ENCODE measurements at regions not wholly inside any gene's neighbourhood (a gene's known extent, or its start where the extent isn't known, plus 50 kb on each side); places are given as distances from the start of the nearest gene placed in this dataset.

DNA sequence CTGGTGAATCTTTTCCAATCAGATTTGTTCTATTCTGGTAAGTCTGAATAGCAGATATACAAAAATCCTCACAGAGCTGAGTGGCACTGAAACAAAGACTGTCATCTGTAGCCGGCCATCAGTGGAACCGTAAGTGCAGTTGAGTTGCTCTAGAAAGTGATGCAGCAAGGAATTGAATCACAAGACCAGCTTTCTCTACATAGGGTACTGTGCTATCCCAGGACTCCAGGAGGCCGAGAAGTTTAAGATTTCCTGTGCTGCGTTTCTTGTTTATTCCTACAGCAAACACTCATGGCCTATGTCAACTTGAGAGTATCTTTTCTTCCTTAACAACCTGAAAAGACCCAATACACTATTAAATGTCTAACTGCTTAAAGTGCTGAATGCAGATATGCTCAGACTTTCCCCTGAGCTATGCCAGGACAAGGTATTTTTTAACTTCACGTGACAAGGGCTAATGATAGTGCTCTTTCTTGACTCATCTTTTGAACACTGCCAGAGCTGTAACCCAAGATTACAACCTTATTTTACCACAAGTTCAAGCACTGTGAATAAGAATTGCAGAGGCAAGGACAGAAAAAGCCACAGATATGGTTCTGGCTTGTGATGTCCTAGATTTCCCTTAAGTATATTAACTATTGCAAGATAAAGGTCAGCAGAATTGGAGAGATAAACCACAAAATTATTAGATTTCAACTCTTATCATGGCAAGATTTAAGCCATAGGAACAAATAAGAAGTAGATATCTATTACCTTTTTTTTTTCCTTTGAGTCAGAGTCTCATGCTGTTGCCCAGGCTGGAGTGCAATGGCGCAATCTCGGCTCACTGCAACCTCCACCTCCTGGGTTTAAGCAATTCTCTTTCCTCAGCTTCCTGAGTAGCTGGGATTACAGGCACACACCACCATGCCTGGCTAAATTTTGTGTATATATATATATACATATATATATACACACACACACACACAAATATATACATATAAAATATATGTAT lies 71.6 kb downstream of the GJA1 start:
- no peaks in the 10 kb centered on the region for H3K36me3 Mint-ChIP-seq
- no peaks in the 10 kb centered on the region for H3K9me3 Mint-ChIP-seq
- H3K27ac ChIP-seq (ENCODE audit: low read length), result no peak overlapping the region
- H3K36me3 ChIP-seq (ENCODE audit: control insufficient read depth, insufficient read depth, low read length), result no peaks in the 10 kb centered on the region
- no peaks in the 10 kb centered on the region for H3K27me3 ChIP-seq (ENCODE audit: control insufficient read depth, insufficient read depth, low read length)
- TF ChIP-seq, protein P1, sequence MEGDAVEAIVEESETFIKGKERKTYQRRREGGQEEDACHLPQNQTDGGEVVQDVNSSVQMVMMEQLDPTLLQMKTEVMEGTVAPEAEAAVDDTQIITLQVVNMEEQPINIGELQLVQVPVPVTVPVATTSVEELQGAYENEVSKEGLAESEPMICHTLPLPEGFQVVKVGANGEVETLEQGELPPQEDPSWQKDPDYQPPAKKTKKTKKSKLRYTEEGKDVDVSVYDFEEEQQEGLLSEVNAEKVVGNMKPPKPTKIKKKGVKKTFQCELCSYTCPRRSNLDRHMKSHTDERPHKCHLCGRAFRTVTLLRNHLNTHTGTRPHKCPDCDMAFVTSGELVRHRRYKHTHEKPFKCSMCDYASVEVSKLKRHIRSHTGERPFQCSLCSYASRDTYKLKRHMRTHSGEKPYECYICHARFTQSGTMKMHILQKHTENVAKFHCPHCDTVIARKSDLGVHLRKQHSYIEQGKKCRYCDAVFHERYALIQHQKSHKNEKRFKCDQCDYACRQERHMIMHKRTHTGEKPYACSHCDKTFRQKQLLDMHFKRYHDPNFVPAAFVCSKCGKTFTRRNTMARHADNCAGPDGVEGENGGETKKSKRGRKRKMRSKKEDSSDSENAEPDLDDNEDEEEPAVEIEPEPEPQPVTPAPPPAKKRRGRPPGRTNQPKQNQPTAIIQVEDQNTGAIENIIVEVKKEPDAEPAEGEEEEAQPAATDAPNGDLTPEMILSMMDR (IDR thresholded peaks at IDR 0.05), result no peak
- 83% methylated on average over 5 of the region's 7 CpGs for WGBS (ENCODE audit: insufficient coverage)
- no peak for ATAC-seq
- H3K4me1 ChIP-seq (ENCODE audit: control insufficient read depth, insufficient read depth, low read length), result no peaks in the 10 kb centered on the region
- no peaks in the 10 kb centered on the region for H3K9me3 ChIP-seq (ENCODE audit: control insufficient read depth, insufficient read depth, low read length)
- H3K4me1 Mint-ChIP-seq, result no peaks in the 10 kb centered on the region
- no peak overlapping the region for H3K4me3 ChIP-seq (ENCODE audit: low read length)
- no peak for DNase-seq
- H3K27ac Mint-ChIP-seq, result no peak overlapping the region
- intact Hi-C loops (cut with micrococcal nuclease), result no loop called here
- no peak overlapping the region for H3K4me3 Mint-ChIP-seq
- H3K27me3 Mint-ChIP-seq (ENCODE audit: low read depth in 2 of 2), result no peaks in the 10 kb centered on the region

- TF ChIP-seq, protein P1 (IDR thresholded peaks at IDR 0.05), result no peak
- H3K27ac ChIP-seq (ENCODE audit: low read length), result no peak overlapping the region
- intact Hi-C loops (cut with micrococcal nuclease), result no loop called here
- no peaks in the 10 kb centered on the region for H3K36me3 ChIP-seq (ENCODE audit: control insufficient read depth, insufficient read depth, low read length)
- H3K4me3 Mint-ChIP-seq, result no peak overlapping the region
- no peaks in the 10 kb centered on the region for H3K9me3 ChIP-seq (ENCODE audit: control insufficient read depth, insufficient read depth, low read length)
- H3K4me1 ChIP-seq (ENCODE audit: control insufficient read depth, insufficient read depth, low read length), result no peaks in the 10 kb centered on the region
- no peak for ATAC-seq
- DNase-seq, result no peak
- H3K36me3 Mint-ChIP-seq, result no peaks in the 10 kb centered on the region
- H3K9me3 Mint-ChIP-seq, result no peaks in the 10 kb centered on the region
- H3K4me3 ChIP-seq (ENCODE audit: low read length), result no peak overlapping the region
- H3K4me1 Mint-ChIP-seq, result no peaks in the 10 kb centered on the region
- no peaks in the 10 kb centered on the region for H3K27me3 ChIP-seq (ENCODE audit: control insufficient read depth, insufficient read depth, low read length)
- no peaks in the 10 kb centered on the region for H3K27me3 Mint-ChIP-seq (ENCODE audit: low read depth in 2 of 2)
- no peak overlapping the region for H3K27ac Mint-ChIP-seq
- 73% methylated on average over 5 of the region's 8 CpGs for WGBS (ENCODE audit: insufficient coverage)
Measured at GRCh38 chr6:121510568-121511177, 75.2 kb downstream of the GJA1 start.

- Histone ChIP-seq H3K4me1 (ENCODE audit: control insufficient read depth, insufficient read depth, low read length) (no peaks in the 10 kb centered on the region), H3K27ac (ENCODE audit: low read length) (no peak overlapping the region), H3K4me3 (ENCODE audit: low read length) (no peak overlapping the region), H3K27me3 (ENCODE audit: control insufficient read depth, insufficient read depth, low read length) (no peaks in the 10 kb centered on the region), H3K36me3 (ENCODE audit: control insufficient read depth, insufficient read depth, low read length) (no peaks in the 10 kb centered on the region), H3K9me3 (ENCODE audit: control insufficient read depth, insufficient read depth, low read length) (no peaks in the 10 kb centered on the region)
- no peaks in the 10 kb centered on the region for H3K27me3 Mint-ChIP-seq (ENCODE audit: low read depth in 2 of 2)
- no peak overlapping the region for H3K4me3 Mint-ChIP-seq
- TF ChIP-seq, protein P1 (IDR thresholded peaks at IDR 0.05), result no peak
- intact Hi-C loops (cut with micrococcal nuclease), result no loop called here
- peaks cover 0 to 2% of the 10 kb centered on the region in 2 donors for H3K9me3 Mint-ChIP-seq
- no peak overlapping the region for H3K27ac Mint-ChIP-seq
- no peaks in the 10 kb centered on the region for H3K4me1 Mint-ChIP-seq
- DNase-seq (no peak), ATAC-seq (no peak)
- WGBS (ENCODE audit: insufficient coverage), result 91% methylated on average over 1 of the region's 1 CpG
- H3K36me3 Mint-ChIP-seq, result no peaks in the 10 kb centered on the region
Measured at GRCh38 chr6:121515630-121516265, 80.3 kb downstream of the GJA1 start.
